OCI-LY3 (cell line): ENCODE measurements at regions not wholly inside any gene's neighbourhood (a gene's known extent, or its start where the extent isn't known, plus 50 kb on each side); places are given as distances from the start of the nearest gene placed in this dataset.

Source experiments
- EZH2phosphoT487 ChIP-seq: fragments of 200-600 bp; shearing (Covaris generic); IDR thresholded peaks from 2 replicates; pipeline ENCODE4 v1.6.1; 2018; ENCODE audit warnings: antibody characterized with exemption, mixed run types, low read depth
- TF ChIP-seq, protein P1 (sequence below): fragments of 200-600, 300-600 bp; sonication (generic); IDR thresholded peaks from 2 replicates; pipeline ENCODE4 v1.5.1; 2014; ENCODE audit warnings: antibody characterized with exemption, low read length, low read depth

- TF ChIP-seq, protein P1, sequence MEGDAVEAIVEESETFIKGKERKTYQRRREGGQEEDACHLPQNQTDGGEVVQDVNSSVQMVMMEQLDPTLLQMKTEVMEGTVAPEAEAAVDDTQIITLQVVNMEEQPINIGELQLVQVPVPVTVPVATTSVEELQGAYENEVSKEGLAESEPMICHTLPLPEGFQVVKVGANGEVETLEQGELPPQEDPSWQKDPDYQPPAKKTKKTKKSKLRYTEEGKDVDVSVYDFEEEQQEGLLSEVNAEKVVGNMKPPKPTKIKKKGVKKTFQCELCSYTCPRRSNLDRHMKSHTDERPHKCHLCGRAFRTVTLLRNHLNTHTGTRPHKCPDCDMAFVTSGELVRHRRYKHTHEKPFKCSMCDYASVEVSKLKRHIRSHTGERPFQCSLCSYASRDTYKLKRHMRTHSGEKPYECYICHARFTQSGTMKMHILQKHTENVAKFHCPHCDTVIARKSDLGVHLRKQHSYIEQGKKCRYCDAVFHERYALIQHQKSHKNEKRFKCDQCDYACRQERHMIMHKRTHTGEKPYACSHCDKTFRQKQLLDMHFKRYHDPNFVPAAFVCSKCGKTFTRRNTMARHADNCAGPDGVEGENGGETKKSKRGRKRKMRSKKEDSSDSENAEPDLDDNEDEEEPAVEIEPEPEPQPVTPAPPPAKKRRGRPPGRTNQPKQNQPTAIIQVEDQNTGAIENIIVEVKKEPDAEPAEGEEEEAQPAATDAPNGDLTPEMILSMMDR: no peak
- TF ChIP-seq EZH2phosphoT487: no peak
Measured at GRCh38 chr4:79513576-79513975, 105.5 kb upstream of the GK2 start.
